BE2C (cell line): ENCODE measurements at regions not wholly inside any gene's neighbourhood (a gene's known extent, or its start where the extent isn't known, plus 50 kb on each side); places are given as distances from the start of the nearest gene placed in this dataset.

Source experiments
- DNase-seq: peaks from one replicate; pipeline ENCODE4 v3.0.0-alpha.2; 2020
- H3K27me3 ChIP-seq: fragments of 250-450 bp; sonication (Bioruptor Pico); 2 replicates; pipeline ENCODE4 v1.5.1; 2020; ENCODE audit warnings: mild to moderate bottlenecking
- H3K36me3 ChIP-seq: fragments of 250-450 bp; sonication (Bioruptor Pico); 2 replicates; pipeline ENCODE4 v1.5.1; 2020; ENCODE audit warnings: mild to moderate bottlenecking
- H3K4me1 ChIP-seq: fragments of 250-450 bp; sonication (Bioruptor Pico); 2 replicates; pipeline ENCODE4 v1.5.1; 2020
- H3K4me3 ChIP-seq: 2 replicates; pipeline ENCODE4 v1.5.1; 2011; ENCODE audit warnings: low read depth, low read length
- H3K9me3 ChIP-seq: fragments of 250-450 bp; sonication (Bioruptor Pico); 2 replicates; pipeline ENCODE4 v1.5.1; 2020
- CTCF ChIP-seq: IDR thresholded peaks from 2 replicates; pipeline ENCODE4 v1.5.1; 2012; ENCODE audit warnings: mild to moderate bottlenecking, low read depth, low read length

- DNase-seq: no peak
- Histone ChIP-seq H3K27me3 (no peaks in the 10 kb centered on the region), H3K4me1 (no peaks in the 10 kb centered on the region), H3K4me3 (no peak overlapping the region), H3K36me3 (no peaks in the 10 kb centered on the region), H3K9me3 (no peaks in the 10 kb centered on the region)
- TF ChIP-seq CTCF: no peak
Observed at GRCh38 chr16:27737513-27737912, 187.6 kb downstream of the KATNIP start.
